ENCODE measurements at regions not wholly inside any gene's neighbourhood (a gene's known extent, or its start where the extent isn't known, plus 50 kb on each side); places are given as distances from the start of the nearest gene placed in this dataset.

DNA sequence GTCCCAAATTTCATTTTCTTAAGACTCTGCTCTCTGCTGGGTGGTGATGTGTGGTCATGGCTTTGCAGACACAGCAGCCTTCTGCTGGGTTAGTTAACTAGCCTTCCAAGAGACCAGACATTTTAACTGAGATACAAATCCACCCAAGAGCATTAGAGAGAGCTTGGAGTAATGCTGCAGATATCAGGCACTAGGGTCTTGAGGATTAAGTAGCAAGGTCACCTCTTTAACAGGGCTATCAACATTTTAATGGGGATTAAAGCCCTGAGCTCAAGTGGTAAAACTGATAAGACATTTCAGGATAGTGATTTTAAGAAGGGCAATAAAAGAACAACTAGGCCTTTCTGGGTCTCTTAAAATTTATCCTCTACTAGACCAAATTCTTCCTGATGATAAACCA lies 461.2 kb downstream of the MEIS1 start:
- no peak for TF ChIP-seq SALL2 (tag by site-specific recombination; IDR thresholded peaks at IDR 0.05; ENCODE audit: borderline replicate concordance)
- no peak for TF ChIP-seq ZFP3 (tag by site-specific recombination; IDR thresholded peaks at IDR 0.05; ENCODE audit: low read depth)
